Common myeloid progenitor, CD34-positive (primary cell): ENCODE measurements at regions not wholly inside any gene's neighbourhood (a gene's known extent, or its start where the extent isn't known, plus 50 kb on each side); places are given as distances from the start of the nearest gene placed in this dataset.

Experiments
- CTCF ChIA-PET: fragments of 350-600 bp; sonication (Branson Sonifier 250); formaldehyde crosslinking; loops from one replicate; lab custom pipeline; 2021; ENCODE audit warnings: antibody characterized with exemption; lab: Charles Lee
- POLR2A ChIA-PET: fragments of 350-600 bp; sonication (Branson Sonifier 250); formaldehyde crosslinking; loops from one replicate; lab custom pipeline; 2021; ENCODE audit warnings: antibody characterized with exemption; lab: Charles Lee
- DNase-seq, 3 donors: peaks; one replicate each; pipeline versions ENCODE4 v3.0.0 to v3.0.0-alpha.2; 2013
- H3K27ac ChIP-seq, 2 experiments: 1 replicate in 1 of 2; 2 replicates in 1 of 2; pipeline ENCODE4 v1.7.0; 2013; ENCODE audit warnings: inconsistent platforms in 2 of 2, low read length in 2 of 2, mild to moderate bottlenecking in 2 of 2, low read depth in 1 of 2, moderate library complexity in 1 of 2; ENCODE audit not compliant: severe bottlenecking in 2 of 2, insufficient read depth in 1 of 2, poor library complexity in 1 of 2
- H3K27me3 ChIP-seq, 5 experiments: replicated peaks in 2 of 5; 1 replicate in 3 of 5; 2 replicates in 2 of 5; pipeline versions ENCODE4 v1.6.1 to v1.7.0; 2013; ENCODE audit warnings: low read length in 4 of 5, mild to moderate bottlenecking in 2 of 5, moderate library complexity in 2 of 5, inconsistent platforms in 1 of 5; ENCODE audit not compliant: insufficient read depth in 5 of 5, control insufficient read depth in 4 of 5
- H3K36me3 ChIP-seq, 4 experiments: 1 replicate in 2 of 4; 2 replicates in 2 of 4; pipeline versions ENCODE4 v1.6.1 to v1.7.0; 2013; ENCODE audit warnings: low read length in 3 of 4, control low read depth in 1 of 4, mild to moderate bottlenecking in 1 of 4; ENCODE audit not compliant: control insufficient read depth in 4 of 4, insufficient read depth in 4 of 4
- H3K4me1 ChIP-seq, 4 experiments: 1 replicate in 3 of 4; 2 replicates in 1 of 4; pipeline versions ENCODE4 v1.6.1 to v1.7.1; 2013; ENCODE audit warnings: low read length in 3 of 4, mild to moderate bottlenecking in 3 of 4, control low read depth in 1 of 4, inconsistent platforms in 1 of 4, moderate library complexity in 1 of 4; ENCODE audit not compliant: control insufficient read depth in 4 of 4, insufficient read depth in 4 of 4; ENCODE audit errors: control extremely low read depth in 1 of 4
- H3K4me3 ChIP-seq, 7 experiments: 1 replicate in 4 of 7; 2 replicates in 3 of 7; pipeline versions ENCODE4 v1.5.1 to v1.7.0; 2013; ENCODE audit warnings: mild to moderate bottlenecking in 7 of 7, low read length in 6 of 7, moderate library complexity in 6 of 7, inconsistent platforms in 2 of 7, low read depth in 2 of 7, control low read depth in 1 of 7; ENCODE audit not compliant: insufficient read depth in 4 of 7, control insufficient read depth in 1 of 7; ENCODE audit errors: extremely low read depth in 1 of 7
- H3K9me3 ChIP-seq, 5 experiments: 1 replicate in 4 of 5; 2 replicates in 1 of 5; pipeline versions ENCODE4 v1.6.1 to v1.7.1; 2013; ENCODE audit warnings: low read length in 4 of 5, mild to moderate bottlenecking in 2 of 5, inconsistent platforms in 1 of 5, low read depth in 1 of 5, moderate library complexity in 1 of 5; ENCODE audit not compliant: control insufficient read depth in 4 of 5, insufficient read depth in 2 of 5; ENCODE audit errors: control extremely low read depth in 1 of 5
- WGBS: methylation state at CpG from one replicate; pipeline ENCODE4 v1.1.5; 2013; ENCODE audit not compliant: insufficient coverage; 5-methylcytosine and 5-hydroxymethylcytosine counted together

GRCh38 chr3:165444745-165445144, 248.6 kb upstream of the SLITRK3 start:
- 100% methylated on average over 2 of the region's 4 CpGs for WGBS
- DNase-seq: no peak
- POLR2A ChIA-PET: no interaction called here
- CTCF ChIA-PET: interaction anchor here (1.0 kb wide), 1 partner anchor 26 kb away, joined by 3 read pairs; no protein-coding TSS in a partner anchor
- Histone ChIP-seq H3K36me3 (no peaks in the 10 kb centered on the region), H3K9me3 (peaks cover 0 to 3% (median 0%) of the 10 kb centered on the region in 5 experiments), H3K4me1 (no peaks in the 10 kb centered on the region), H3K27ac (no peak overlapping the region), H3K27me3 (no peaks in the 10 kb centered on the region), H3K4me3 (no peak overlapping the region)

- Histone ChIP-seq H3K9me3 (peaks cover 0 to 3% (median 0%) of the 10 kb centered on the region in 5 experiments), H3K36me3 (no peaks in the 10 kb centered on the region), H3K27me3 (no peaks in the 10 kb centered on the region), H3K27ac (no peak overlapping the region), H3K4me1 (no peaks in the 10 kb centered on the region), H3K4me3 (no peak overlapping the region)
- WGBS: no CpG with 5 or more reads among the region's 1 CpG
- no peak for DNase-seq
- POLR2A ChIA-PET: no interaction called here
- CTCF ChIA-PET: no interaction called here
Measured at GRCh38 chr3:165443664-165444063, 247.5 kb upstream of the SLITRK3 start.

- CTCF ChIA-PET: no interaction called here
- H3K36me3 ChIP-seq: no peaks in the 10 kb centered on the region
Measured at GRCh38 chr3:165442061-165442460, 245.9 kb upstream of the SLITRK3 start.

GRCh38 chr3:165440380-165440779, 244.2 kb upstream of the SLITRK3 start:
- ChIA-PET CTCF (interaction anchor here (1.5 kb wide), 1 partner anchor 14 kb away, joined by 3 read pairs; no protein-coding TSS in a partner anchor), POLR2A (no interaction called here)
- Histone ChIP-seq H3K4me3 (no peak overlapping the region), H3K27ac (no peak overlapping the region), H3K36me3 (no peaks in the 10 kb centered on the region), H3K4me1 (no peaks in the 10 kb centered on the region), H3K9me3 (peaks cover 0 to 3% (median 0%) of the 10 kb centered on the region in 5 experiments), H3K27me3 (no peaks in the 10 kb centered on the region)
- WGBS: 100% methylated on average over 1 of the region's 2 CpGs
- no peak for DNase-seq

More at GRCh38 chr3:165442061-165442460, 245.9 kb upstream of the SLITRK3 start:
- POLR2A ChIA-PET: no interaction called here
- H3K4me1 ChIP-seq: no peaks in the 10 kb centered on the region
- no peak overlapping the region for H3K27ac ChIP-seq
- no peaks in the 10 kb centered on the region for H3K27me3 ChIP-seq
- H3K4me3 ChIP-seq: no peak overlapping the region
- peaks cover 0 to 3% (median 0%) of the 10 kb centered on the region in 5 experiments for H3K9me3 ChIP-seq
- no peak for DNase-seq

GRCh38 chr3:165439765-165440164, 243.6 kb upstream of the SLITRK3 start:
- POLR2A ChIA-PET: no interaction called here
- H3K4me1 ChIP-seq: no peaks in the 10 kb centered on the region
- DNase-seq: no peak

GRCh38 chr3:165434516-165434915, 238.3 kb upstream of the SLITRK3 start:
- CTCF ChIA-PET: no interaction called here
- DNase-seq: no peak
- peaks cover 0 to 3% (median 1%) of the 10 kb centered on the region in 5 experiments for H3K9me3 ChIP-seq
- H3K27me3 ChIP-seq: no peaks in the 10 kb centered on the region
- POLR2A ChIA-PET: no interaction called here
- no peaks in the 10 kb centered on the region for H3K36me3 ChIP-seq
- no peak overlapping the region for H3K27ac ChIP-seq
- no peaks in the 10 kb centered on the region for H3K4me1 ChIP-seq
- H3K4me3 ChIP-seq: no peak overlapping the region
- 100% methylated on average over 2 of the region's 3 CpGs for WGBS

More at GRCh38 chr3:165439765-165440164, 243.6 kb upstream of the SLITRK3 start:
- H3K36me3 ChIP-seq: no peaks in the 10 kb centered on the region
- peaks cover 0 to 3% (median under 1%) of the 10 kb centered on the region in 5 experiments for H3K9me3 ChIP-seq
- CTCF ChIA-PET: no interaction called here
- no peak overlapping the region for H3K27ac ChIP-seq
- no peak overlapping the region for H3K4me3 ChIP-seq
- no peaks in the 10 kb centered on the region for H3K27me3 ChIP-seq
- 100% methylated on average over 1 of the region's 2 CpGs for WGBS

- CTCF ChIA-PET: no interaction called here
- H3K27ac ChIP-seq: no peak overlapping the region
- WGBS: no CpG with 5 or more reads among the region's 2 CpGs
- no peaks in the 10 kb centered on the region for H3K27me3 ChIP-seq
- H3K9me3 ChIP-seq: no peaks in the 10 kb centered on the region
- no peaks in the 10 kb centered on the region for H3K36me3 ChIP-seq
- H3K4me3 ChIP-seq: no peak overlapping the region
- no peak for DNase-seq
- H3K4me1 ChIP-seq: no peaks in the 10 kb centered on the region
- POLR2A ChIA-PET: no interaction called here
Measured at GRCh38 chr3:165406425-165406824, 210.2 kb upstream of the SLITRK3 start.
